Panc1 (cell line): ENCODE measurements at regions not wholly inside any gene's neighbourhood (a gene's known extent, or its start where the extent isn't known, plus 50 kb on each side); places are given as distances from the start of the nearest gene placed in this dataset.

Experiments used
- ATAC-seq: fragments of 200-7000 bp; cut with Tn5 transposase; 2 replicates; pipeline ENCODE4 v1.9.1; 2020; ENCODE audit warnings: mild to moderate bottlenecking, moderate library complexity
- BruUV-seq: library from RNA; stranded (reverse); fragments of 400-500 nt; replicated peaks from 2 replicates; lab custom pipeline; 2021; lab: Mats Ljungman, UMichigan
- CTCF ChIA-PET: fragments of 300-600 bp; sonication (Branson Sonifier 250); formaldehyde crosslinking; loops from one replicate; lab custom pipeline; 2022; ENCODE audit warnings: antibody characterized with exemption; lab: Charles Lee
- POLR2A ChIA-PET: fragments of 300-600 bp; sonication (Branson Sonifier 250); formaldehyde crosslinking; loops from one replicate; lab custom pipeline; 2022; ENCODE audit warnings: antibody characterized with exemption; lab: Charles Lee
- DNase-seq: peaks from one replicate; pipeline ENCODE4 v3.0.0-alpha.2; 2010; ENCODE audit warnings: low read depth, low spot score
- H3K27ac ChIP-seq: 2 replicates; pipeline ENCODE4 v1.5.1; 2011; ENCODE audit warnings: mild to moderate bottlenecking, low read length, inconsistent platforms
- H3K27me3 ChIP-seq: fragments of 200-500 bp; sonication (Bioruptor generic); 2 replicates; pipeline ENCODE4 v1.6.0; 2014; ENCODE audit warnings: low read length, inconsistent platforms; ENCODE audit not compliant: control insufficient read depth, insufficient read depth
- H3K36me3 ChIP-seq: fragments of 200-500 bp; sonication (Bioruptor generic); 2 replicates; pipeline ENCODE4 v1.5.1; 2014; ENCODE audit warnings: inconsistent platforms, mild to moderate bottlenecking, low read length, moderate library complexity; ENCODE audit not compliant: control insufficient read depth, insufficient read depth
- H3K4me1 ChIP-seq: 2 replicates; pipeline ENCODE4 v1.5.1; 2011; ENCODE audit warnings: inconsistent platforms, mild to moderate bottlenecking, low read length, moderate library complexity; ENCODE audit not compliant: control insufficient read depth, insufficient read depth
- H3K4me3 ChIP-seq, 2 experiments: 2 replicates each; pipeline ENCODE4 v1.5.1; 2011 to 2012; ENCODE audit warnings: low read depth in 2 of 2, low read length in 2 of 2, mild to moderate bottlenecking in 2 of 2, inconsistent platforms in 1 of 2, moderate library complexity in 1 of 2
- H3K9me3 ChIP-seq: fragments of 200-500 bp; sonication (Bioruptor generic); 2 replicates; pipeline ENCODE4 v1.5.1; 2014; ENCODE audit warnings: low read depth, mild to moderate bottlenecking, inconsistent platforms, low read length, moderate library complexity; ENCODE audit not compliant: control insufficient read depth, insufficient read depth
- POLR2AphosphoS5 ChIP-seq: IDR thresholded peaks from 2 replicates; pipeline ENCODE4 v1.6.1; 2012; ENCODE audit warnings: mild to moderate bottlenecking, low read depth, low read length, moderate library complexity
- SIN3A ChIP-seq: IDR thresholded peaks from 2 replicates; pipeline ENCODE4 v1.6.1; 2012; ENCODE audit warnings: low read depth, mild to moderate bottlenecking, low read length, moderate library complexity, borderline replicate concordance; ENCODE audit not compliant: insufficient read depth
- TCF7L2 ChIP-seq: IDR thresholded peaks from 2 replicates; pipeline ENCODE4 v1.6.1; 2011; ENCODE audit warnings: mild to moderate bottlenecking, low read depth, low read length, inconsistent platforms
- in situ Hi-C: cut with HindIII; loops from 2 replicates; pipeline ENCODE4 v1.10.0; 2016; ENCODE audit warnings: low sequenced_read_pairs, low pct_unique_long_range_greater_than_20kb
- intact Hi-C: fragments of 100-400 bp; cut with micrococcal nuclease; formaldehyde crosslinking; loops from one replicate; pipeline ENCODE4 v1.10.0; 2022; ENCODE audit not compliant: unreplicated experiment
- TF ChIP-seq, protein P1 (sequence below): fragments of 450-650 bp; IDR thresholded peaks from 2 replicates; pipeline ENCODE4 v1.5.1; 2017; ENCODE audit warnings: mild to moderate bottlenecking
- TF ChIP-seq, protein P2 (sequence below), 2 experiments: IDR thresholded peaks; 2 replicates each; pipeline ENCODE4 v1.6.1; 2011 to 2012; ENCODE audit warnings: low read depth in 2 of 2, control low read depth in 1 of 2, low read length in 1 of 2, mild to moderate bottlenecking in 1 of 2, moderate library complexity in 1 of 2; ENCODE audit not compliant: insufficient read depth in 1 of 2

DNA sequence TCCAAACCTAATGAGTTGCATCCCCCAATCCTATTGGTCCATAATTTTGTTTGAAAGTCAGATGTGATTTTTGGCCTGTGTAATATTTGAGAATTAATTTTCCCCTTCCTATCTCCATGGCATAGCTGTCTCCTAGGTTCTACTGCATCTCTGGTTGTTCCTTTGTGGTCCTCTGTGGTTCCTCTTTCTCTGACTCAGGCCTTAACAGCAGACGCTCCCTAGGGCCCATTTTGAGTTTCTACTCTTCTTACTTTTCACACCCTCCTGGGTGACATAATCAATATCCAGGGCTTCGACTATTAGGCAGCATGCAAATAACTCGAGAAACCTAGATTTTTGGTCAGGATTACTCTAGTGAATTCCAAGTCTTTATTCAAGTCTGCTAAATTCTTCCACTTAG lies 160.7 kb downstream of the RFC3 start:
- ATAC-seq: no peak
- no peaks in the 10 kb centered on the region for H3K4me1 ChIP-seq
- ChIA-PET CTCF (no interaction called here), POLR2A (no interaction called here)
- intact Hi-C loops: no loop called here
- TF ChIP-seq, protein P1, sequence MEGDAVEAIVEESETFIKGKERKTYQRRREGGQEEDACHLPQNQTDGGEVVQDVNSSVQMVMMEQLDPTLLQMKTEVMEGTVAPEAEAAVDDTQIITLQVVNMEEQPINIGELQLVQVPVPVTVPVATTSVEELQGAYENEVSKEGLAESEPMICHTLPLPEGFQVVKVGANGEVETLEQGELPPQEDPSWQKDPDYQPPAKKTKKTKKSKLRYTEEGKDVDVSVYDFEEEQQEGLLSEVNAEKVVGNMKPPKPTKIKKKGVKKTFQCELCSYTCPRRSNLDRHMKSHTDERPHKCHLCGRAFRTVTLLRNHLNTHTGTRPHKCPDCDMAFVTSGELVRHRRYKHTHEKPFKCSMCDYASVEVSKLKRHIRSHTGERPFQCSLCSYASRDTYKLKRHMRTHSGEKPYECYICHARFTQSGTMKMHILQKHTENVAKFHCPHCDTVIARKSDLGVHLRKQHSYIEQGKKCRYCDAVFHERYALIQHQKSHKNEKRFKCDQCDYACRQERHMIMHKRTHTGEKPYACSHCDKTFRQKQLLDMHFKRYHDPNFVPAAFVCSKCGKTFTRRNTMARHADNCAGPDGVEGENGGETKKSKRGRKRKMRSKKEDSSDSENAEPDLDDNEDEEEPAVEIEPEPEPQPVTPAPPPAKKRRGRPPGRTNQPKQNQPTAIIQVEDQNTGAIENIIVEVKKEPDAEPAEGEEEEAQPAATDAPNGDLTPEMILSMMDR: no peak
- TF ChIP-seq, protein P2, sequence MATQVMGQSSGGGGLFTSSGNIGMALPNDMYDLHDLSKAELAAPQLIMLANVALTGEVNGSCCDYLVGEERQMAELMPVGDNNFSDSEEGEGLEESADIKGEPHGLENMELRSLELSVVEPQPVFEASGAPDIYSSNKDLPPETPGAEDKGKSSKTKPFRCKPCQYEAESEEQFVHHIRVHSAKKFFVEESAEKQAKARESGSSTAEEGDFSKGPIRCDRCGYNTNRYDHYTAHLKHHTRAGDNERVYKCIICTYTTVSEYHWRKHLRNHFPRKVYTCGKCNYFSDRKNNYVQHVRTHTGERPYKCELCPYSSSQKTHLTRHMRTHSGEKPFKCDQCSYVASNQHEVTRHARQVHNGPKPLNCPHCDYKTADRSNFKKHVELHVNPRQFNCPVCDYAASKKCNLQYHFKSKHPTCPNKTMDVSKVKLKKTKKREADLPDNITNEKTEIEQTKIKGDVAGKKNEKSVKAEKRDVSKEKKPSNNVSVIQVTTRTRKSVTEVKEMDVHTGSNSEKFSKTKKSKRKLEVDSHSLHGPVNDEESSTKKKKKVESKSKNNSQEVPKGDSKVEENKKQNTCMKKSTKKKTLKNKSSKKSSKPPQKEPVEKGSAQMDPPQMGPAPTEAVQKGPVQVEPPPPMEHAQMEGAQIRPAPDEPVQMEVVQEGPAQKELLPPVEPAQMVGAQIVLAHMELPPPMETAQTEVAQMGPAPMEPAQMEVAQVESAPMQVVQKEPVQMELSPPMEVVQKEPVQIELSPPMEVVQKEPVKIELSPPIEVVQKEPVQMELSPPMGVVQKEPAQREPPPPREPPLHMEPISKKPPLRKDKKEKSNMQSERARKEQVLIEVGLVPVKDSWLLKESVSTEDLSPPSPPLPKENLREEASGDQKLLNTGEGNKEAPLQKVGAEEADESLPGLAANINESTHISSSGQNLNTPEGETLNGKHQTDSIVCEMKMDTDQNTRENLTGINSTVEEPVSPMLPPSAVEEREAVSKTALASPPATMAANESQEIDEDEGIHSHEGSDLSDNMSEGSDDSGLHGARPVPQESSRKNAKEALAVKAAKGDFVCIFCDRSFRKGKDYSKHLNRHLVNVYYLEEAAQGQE (IDR thresholded peaks at IDR 0.05; ENCODE audit: insufficient read depth in 1 of 2, low read depth in 2 of 2, low read length in 1 of 2): no peak
- TF ChIP-seq SIN3A (no peak), POLR2AphosphoS5 (no peak)
- DNase-seq: no peak
- in situ Hi-C loops: no loop called here
- no peaks in the 10 kb centered on the region for H3K27me3 ChIP-seq
- no peaks in the 10 kb centered on the region for H3K9me3 ChIP-seq
- H3K36me3 ChIP-seq: no peaks in the 10 kb centered on the region
- no TSS peak for BruUV-seq
- H3K4me3 ChIP-seq: no peak overlapping the region
- H3K27ac ChIP-seq: no peak overlapping the region

DNA sequence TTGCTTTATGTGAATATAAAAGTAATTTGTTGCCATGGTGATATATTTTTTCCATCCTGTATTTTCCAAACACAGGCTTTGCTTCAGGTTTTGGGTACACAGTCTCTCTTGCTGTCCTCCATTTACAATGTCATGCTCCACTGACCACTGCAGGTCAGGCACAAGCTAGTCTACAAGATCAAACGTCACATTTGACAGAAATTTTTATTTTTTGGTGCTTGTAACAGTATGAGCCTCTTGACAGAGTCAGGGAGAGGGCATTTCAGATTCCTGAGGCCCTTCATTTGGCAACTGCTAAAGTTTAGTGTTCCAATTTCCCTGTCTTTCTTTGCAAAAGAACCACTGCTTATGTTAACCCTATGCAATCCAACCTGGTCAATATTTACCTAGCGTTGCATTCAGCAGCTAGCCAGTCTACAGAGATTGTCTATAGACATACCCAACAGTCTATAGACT lies 175.0 kb downstream of the RFC3 start:
- Histone ChIP-seq H3K36me3 (no peaks in the 10 kb centered on the region), H3K4me3 (no peak overlapping the region), H3K27ac (no peak overlapping the region), H3K27me3 (no peaks in the 10 kb centered on the region), H3K4me1 (no peaks in the 10 kb centered on the region), H3K9me3 (no peaks in the 10 kb centered on the region)
- intact Hi-C loops (no loop called here), in situ Hi-C loops (no loop called here)
- ChIA-PET POLR2A (no interaction called here), CTCF (interaction anchor here (0.7 kb wide), 1 partner anchor 11 kb away, joined by 4 read pairs; no protein-coding TSS in a partner anchor)
- no TSS peak for BruUV-seq
- TF ChIP-seq, protein P2 (IDR thresholded peaks at IDR 0.05; ENCODE audit: insufficient read depth in 1 of 2, low read depth in 2 of 2, low read length in 1 of 2): no peak
- TF ChIP-seq POLR2AphosphoS5 (no peak), TCF7L2 (no peak), SIN3A (no peak)
- TF ChIP-seq, protein P1: no peak
- ATAC-seq (no peak), DNase-seq (no peak)
